ENCODE measurements at regions not wholly inside any gene's neighbourhood (a gene's known extent, or its start where the extent isn't known, plus 50 kb on each side); places are given as distances from the start of the nearest gene placed in this dataset.
"Not testable (repeated sequence)": the region's sequence is repeated elsewhere in the genome, so short reads cannot be mapped to it uniquely, and the experiment has no call there.

GRCh38 chr16:16618963-16619465 is 240.1 kb downstream of the NPIPA7 start:
- DNase-seq = not testable (repeated sequence)

- not testable (repeated sequence) for DNase-seq
Observed at GRCh38 chr16:16624367-16624766, 245.4 kb downstream of the NPIPA7 start.

- DNase-seq = not testable (repeated sequence)
Observed at GRCh38 chr16:16625140-16625539, 246.2 kb downstream of the NPIPA7 start.

GRCh38 chr16:16627865-16628264 is 248.9 kb downstream of the NPIPA7 start:
- DNase-seq = not testable (repeated sequence)

GRCh38 chr16:16638231-16638630 is 259.3 kb downstream of the NPIPA7 start:
- DNase-seq = not testable (repeated sequence)

- DNase-seq = not testable (repeated sequence)
Observed at GRCh38 chr16:16638714-16639113, 259.8 kb downstream of the NPIPA7 start.

- not testable (repeated sequence) for DNase-seq
Observed at GRCh38 chr16:16643828-16644227, 264.9 kb downstream of the NPIPA7 start.

GRCh38 chr16:16648002-16648401 is 269.1 kb downstream of the NPIPA7 start:
- not testable (repeated sequence) for DNase-seq

GRCh38 chr16:16672180-16672812 is 293.4 kb downstream of the NPIPA7 start:
- not testable (repeated sequence) for DNase-seq

GRCh38 chr16:16674820-16675219 is 295.9 kb downstream of the NPIPA7 start:
- not testable (repeated sequence) for DNase-seq

GRCh38 chr16:16721849-16722248 is 342.9 kb downstream of the NPIPA7 start:
- DNase-seq = not testable (repeated sequence)

GRCh38 chr16:16722666-16723065 is 343.7 kb downstream of the NPIPA7 start:
- DNase-seq = not testable (repeated sequence)

- not testable (repeated sequence) for DNase-seq
Observed at GRCh38 chr16:16723819-16724519, 345.0 kb downstream of the NPIPA7 start.

GRCh38 chr16:16727048-16727447 is 348.1 kb downstream of the NPIPA7 start:
- not testable (repeated sequence) for DNase-seq

- not testable (repeated sequence) for DNase-seq
Observed at GRCh38 chr16:16742573-16742972, 363.6 kb downstream of the NPIPA7 start.

- DNase-seq = not testable (repeated sequence)
Observed at GRCh38 chr16:16754992-16755667, 376.2 kb downstream of the NPIPA7 start.

- DNase-seq = no peak
Observed at GRCh38 chr16:16763449-16763848, 384.5 kb downstream of the NPIPA7 start.

- not testable (repeated sequence) for DNase-seq
Observed at GRCh38 chr16:16770717-16771116, 391.8 kb downstream of the NPIPA7 start.

GRCh38 chr16:16774389-16774788 is 395.4 kb downstream of the NPIPA7 start:
- no peak for DNase-seq

GRCh38 chr16:16778332-16778731 is 399.4 kb downstream of the NPIPA7 start:
- DNase-seq = no peak

- no peak for DNase-seq
Observed at GRCh38 chr16:16780588-16780987, 401.6 kb downstream of the NPIPA7 start.

GRCh38 chr16:16782153-16782552 is 403.2 kb downstream of the NPIPA7 start:
- DNase-seq = no peak

- no peak for DNase-seq
Observed at GRCh38 chr16:16788004-16788403, 409.1 kb downstream of the NPIPA7 start.

Measured in skin of body (tissue), 1 donor.